Femur (tissue), 1 donor: ENCODE measurements at regions not wholly inside any gene's neighbourhood (a gene's known extent, or its start where the extent isn't known, plus 50 kb on each side); places are given as distances from the start of the nearest gene placed in this dataset.
"Not testable (repeated sequence)": the region's sequence is repeated elsewhere in the genome, so short reads cannot be mapped to it uniquely, and the experiment has no call there.

Experiments used
- DNase-seq: peaks from one replicate; pipeline ENCODE4 v3.0.0-alpha.2; 2017

- no peak for DNase-seq
Measured at GRCh38 chr21:24658926-24659325, 948.4 kb downstream of the MRPL39 start.

- DNase-seq: no peak
Measured at GRCh38 chr21:24658026-24658425, 949.3 kb downstream of the MRPL39 start.

- no peak for DNase-seq
Measured at GRCh38 chr21:24649691-24650090, 957.6 kb downstream of the MRPL39 start.

GRCh38 chr21:24636696-24637095 lies 970.6 kb downstream of the MRPL39 start:
- no peak for DNase-seq

GRCh38 chr21:24634749-24635148 lies 972.5 kb downstream of the MRPL39 start:
- DNase-seq: no peak

GRCh38 chr21:24628536-24628935 lies 978.7 kb downstream of the MRPL39 start:
- no peak for DNase-seq

- DNase-seq: no peak
Measured at GRCh38 chr21:24628046-24628445, 979.2 kb downstream of the MRPL39 start.

- DNase-seq: no peak
Measured at GRCh38 chr21:24617819-24618218, 989.5 kb downstream of the MRPL39 start.

GRCh38 chr21:24594082-24594481 lies 1013.2 kb downstream of the MRPL39 start:
- no peak for DNase-seq

- no peak for DNase-seq
Measured at GRCh38 chr21:24590261-24590660, 1017.0 kb downstream of the MRPL39 start.

- no peak for DNase-seq
Measured at GRCh38 chr21:24583473-24583872, 1023.8 kb downstream of the MRPL39 start.

GRCh38 chr21:24577301-24577700 lies 1030.0 kb downstream of the MRPL39 start:
- no peak for DNase-seq

- no peak for DNase-seq
Measured at GRCh38 chr21:24561291-24561690, 1046.0 kb downstream of the MRPL39 start.

- DNase-seq: no peak
Measured at GRCh38 chr21:24552491-24552890, 1054.8 kb downstream of the MRPL39 start.

GRCh38 chr21:24545807-24546361 lies 1061.4 kb downstream of the MRPL39 start:
- DNase-seq: no peak

GRCh38 chr21:24514081-24514733 lies 1093.1 kb downstream of the MRPL39 start:
- no peak for DNase-seq

- DNase-seq: no peak
Measured at GRCh38 chr21:24509131-24509530, 1098.2 kb downstream of the MRPL39 start.

- no peak for DNase-seq
Measured at GRCh38 chr21:24486973-24487372, 1120.3 kb downstream of the MRPL39 start.

GRCh38 chr21:24483361-24483760 lies 1123.9 kb downstream of the MRPL39 start:
- DNase-seq: not testable (repeated sequence)

GRCh38 chr21:24470852-24471251 lies 1136.4 kb downstream of the MRPL39 start:
- DNase-seq: no peak

- DNase-seq: no peak
Measured at GRCh38 chr21:24456358-24456757, 1150.9 kb downstream of the MRPL39 start.

- no peak for DNase-seq
Measured at GRCh38 chr21:24450119-24450518, 1157.2 kb downstream of the MRPL39 start.

GRCh38 chr21:24445517-24445916 lies 1161.8 kb downstream of the MRPL39 start:
- no peak for DNase-seq

GRCh38 chr21:24444736-24445135 lies 1162.5 kb downstream of the MRPL39 start:
- DNase-seq: no peak

- DNase-seq: no peak
Measured at GRCh38 chr21:24436236-24436635, 1171.0 kb downstream of the MRPL39 start.
